H1 (cell line): ENCODE measurements at regions not wholly inside any gene's neighbourhood (a gene's known extent, or its start where the extent isn't known, plus 50 kb on each side); places are given as distances from the start of the nearest gene placed in this dataset.

Experiments
- KDM4A ChIP-seq: IDR thresholded peaks from one replicate; pipeline ENCODE4 v1.7.1; 2012; ENCODE audit warnings: low read depth, mild to moderate bottlenecking, moderate library complexity, low read length, inconsistent platforms; ENCODE audit not compliant: severe bottlenecking
- SAP30 ChIP-seq: fragments of 300-600 bp; sonication (generic); IDR thresholded peaks from 2 replicates; pipeline ENCODE4 v1.7.1; 2012; ENCODE audit warnings: low read length, moderate library complexity, mild to moderate bottlenecking, inconsistent platforms; ENCODE audit not compliant: insufficient read depth, insufficient replicate concordance

DNA sequence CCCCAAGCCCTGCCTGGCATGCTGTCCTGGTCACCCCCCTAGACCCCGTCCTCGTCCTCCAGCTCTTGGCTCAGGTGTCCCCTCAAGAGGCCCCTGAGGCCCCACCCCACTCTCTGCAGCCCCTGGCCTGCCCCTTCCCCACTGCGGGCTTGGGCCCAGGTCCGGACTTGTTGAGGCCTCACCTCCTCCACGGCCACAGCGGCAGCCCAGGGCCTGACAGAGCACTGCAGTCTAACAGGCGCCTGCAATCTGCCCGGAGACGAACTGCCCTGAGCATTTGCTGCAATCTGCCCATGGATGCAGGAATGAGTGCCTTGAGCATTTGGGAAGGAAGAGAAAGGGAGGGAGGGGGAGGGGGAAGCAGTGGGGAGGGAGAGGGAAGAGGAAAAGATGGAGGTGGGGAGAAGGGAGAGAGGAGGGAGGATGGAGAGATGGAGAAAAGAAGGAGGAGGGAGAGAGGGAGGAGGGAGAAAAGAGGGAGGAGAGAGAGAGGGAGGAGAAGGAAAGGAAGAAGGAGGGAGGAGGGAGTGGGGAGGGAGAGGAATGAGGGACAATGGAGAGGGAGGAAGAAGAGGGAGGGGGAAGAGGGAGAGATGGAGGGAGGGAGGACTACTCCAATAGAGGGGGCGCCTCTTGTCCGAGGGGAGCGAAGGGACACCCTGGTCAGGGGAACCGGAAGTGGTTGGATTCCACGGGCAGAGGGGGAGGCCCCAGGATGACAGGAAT lies 73.9 kb downstream of the PDGFA start (continued):
- TF ChIP-seq SAP30 (no peak), KDM4A (no peak)
